Smooth muscle cell (in vitro differentiated cells): ENCODE measurements at regions not wholly inside any gene's neighbourhood (a gene's known extent, or its start where the extent isn't known, plus 50 kb on each side); places are given as distances from the start of the nearest gene placed in this dataset.
A peak's percentile ranks its signal among the peaks of the same experiment; 100 is the strongest.

Experiments used
- DNase-seq: peaks from one replicate; lab custom pipeline; 2025; ENCODE audit not compliant: unreplicated experiment; lab: John Stamatoyannopoulos, UW
- H2AFZ ChIP-seq: fragments of 200-600 bp; sonication (generic); 2 replicates; pipeline ENCODE4 v1.6.0; 2016; ENCODE audit warnings: antibody characterized with exemption, low read depth, mild to moderate bottlenecking
- H3F3A ChIP-seq: fragments of 200-600 bp; sonication (generic); 2 replicates; pipeline ENCODE4 v1.6.0; 2017; ENCODE audit warnings: antibody characterized with exemption, low read depth
- H3K27ac ChIP-seq: fragments of 200-600 bp; sonication (generic); 2 replicates; pipeline ENCODE4 v1.5.1; 2016; ENCODE audit warnings: low read depth, mild to moderate bottlenecking
- H3K27me3 ChIP-seq: fragments of 200-600 bp; sonication (generic); 2 replicates; pipeline ENCODE4 v1.6.1; 2016; ENCODE audit warnings: low read depth, mild to moderate bottlenecking
- H3K36me3 ChIP-seq: fragments of 200-600 bp; sonication (generic); 2 replicates; pipeline ENCODE4 v1.5.1; 2016; ENCODE audit warnings: low read depth
- H3K4me1 ChIP-seq: fragments of 200-600 bp; sonication (generic); 2 replicates; pipeline ENCODE4 v1.5.1; 2016; ENCODE audit warnings: low read depth
- H3K4me2 ChIP-seq: fragments of 200-600 bp; sonication (generic); 2 replicates; pipeline ENCODE4 v1.6.0; 2016; ENCODE audit warnings: mild to moderate bottlenecking
- H3K4me3 ChIP-seq: fragments of 200-600 bp; sonication (generic); 2 replicates; pipeline ENCODE4 v1.5.1; 2016; ENCODE audit warnings: mild to moderate bottlenecking
- H3K79me2 ChIP-seq: fragments of 200-600 bp; sonication (generic); 2 replicates; pipeline ENCODE4 v1.6.0; 2016; ENCODE audit warnings: low read depth, mild to moderate bottlenecking
- H3K9ac ChIP-seq: fragments of 200-600 bp; sonication (generic); 2 replicates; pipeline ENCODE4 v1.6.0; 2016; ENCODE audit warnings: low read depth
- H3K9me3 ChIP-seq: fragments of 200-600 bp; sonication (generic); replicated peaks from 2 replicates; pipeline ENCODE4 v1.5.1; 2016; ENCODE audit warnings: low read depth
- H4K20me1 ChIP-seq: fragments of 200-600 bp; sonication (generic); 2 replicates; pipeline ENCODE4 v1.6.0; 2016; ENCODE audit warnings: low read depth
- WGBS: methylation state at CpG from one replicate; pipeline ENCODE4 v1.1.7; 2016; ENCODE audit warnings: low lambda C conversion rate; 5-methylcytosine and 5-hydroxymethylcytosine counted together
- TF ChIP-seq, protein P1 (sequence below): fragments of 200-600 bp; sonication (generic); IDR thresholded peaks from 2 replicates; pipeline ENCODE4 v1.5.1; 2017; ENCODE audit warnings: borderline replicate concordance, mild to moderate bottlenecking, antibody characterized with exemption; ENCODE audit not compliant: insufficient read depth, poor library complexity, severe bottlenecking

DNA sequence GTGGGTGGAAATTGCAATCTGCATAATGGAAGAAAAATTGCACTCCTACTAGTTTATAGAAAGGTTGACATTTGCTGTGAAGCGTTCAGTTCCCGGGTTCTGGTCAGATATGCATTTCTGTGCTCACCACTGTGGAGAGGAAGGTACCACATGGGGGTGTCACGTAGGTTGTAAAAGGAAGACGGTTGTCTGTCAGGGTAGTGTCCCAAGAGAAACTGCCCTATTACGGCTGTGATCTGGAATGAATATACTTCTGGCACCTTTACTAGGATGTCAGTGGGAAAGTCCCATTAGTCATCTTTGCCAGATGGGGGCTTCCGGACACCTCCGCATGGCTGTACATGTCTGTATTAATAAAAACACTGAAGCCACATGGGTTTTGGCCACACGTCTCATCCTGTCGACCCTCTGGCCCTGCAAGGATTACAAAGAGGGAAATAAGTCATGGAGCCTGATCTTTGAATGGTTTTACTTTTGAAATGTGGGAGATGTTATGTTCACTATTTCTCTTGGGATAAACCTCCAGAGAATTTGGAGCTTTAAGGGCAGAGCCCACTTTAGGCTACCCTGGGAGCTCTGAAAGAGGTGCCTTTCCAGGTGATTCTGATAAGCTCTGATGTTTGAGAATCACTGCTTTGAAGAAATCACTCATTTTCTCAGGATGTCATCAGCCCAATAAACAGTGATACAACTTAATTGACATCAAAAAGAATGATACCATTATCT is 133.9 kb downstream of the AKAP11 start:
- Histone ChIP-seq H2AFZ (no peak overlapping the region), H3K79me2 (no peaks in the 10 kb centered on the region), H3K36me3 (no peaks in the 10 kb centered on the region), H3K27me3 (no peaks in the 10 kb centered on the region), H3K4me3 (no peak overlapping the region), H3K9ac (no peak overlapping the region), H3K4me1 (no peaks in the 10 kb centered on the region), H3F3A (no peaks in the 10 kb centered on the region), H3K27ac (peak overlapping the region; percentile 66), H4K20me1 (no peaks in the 10 kb centered on the region), H3K9me3 (no peaks in the 10 kb centered on the region), H3K4me2 (peak overlapping the region; percentile 41)
- DNase-seq = no peak
- TF ChIP-seq, protein P1, sequence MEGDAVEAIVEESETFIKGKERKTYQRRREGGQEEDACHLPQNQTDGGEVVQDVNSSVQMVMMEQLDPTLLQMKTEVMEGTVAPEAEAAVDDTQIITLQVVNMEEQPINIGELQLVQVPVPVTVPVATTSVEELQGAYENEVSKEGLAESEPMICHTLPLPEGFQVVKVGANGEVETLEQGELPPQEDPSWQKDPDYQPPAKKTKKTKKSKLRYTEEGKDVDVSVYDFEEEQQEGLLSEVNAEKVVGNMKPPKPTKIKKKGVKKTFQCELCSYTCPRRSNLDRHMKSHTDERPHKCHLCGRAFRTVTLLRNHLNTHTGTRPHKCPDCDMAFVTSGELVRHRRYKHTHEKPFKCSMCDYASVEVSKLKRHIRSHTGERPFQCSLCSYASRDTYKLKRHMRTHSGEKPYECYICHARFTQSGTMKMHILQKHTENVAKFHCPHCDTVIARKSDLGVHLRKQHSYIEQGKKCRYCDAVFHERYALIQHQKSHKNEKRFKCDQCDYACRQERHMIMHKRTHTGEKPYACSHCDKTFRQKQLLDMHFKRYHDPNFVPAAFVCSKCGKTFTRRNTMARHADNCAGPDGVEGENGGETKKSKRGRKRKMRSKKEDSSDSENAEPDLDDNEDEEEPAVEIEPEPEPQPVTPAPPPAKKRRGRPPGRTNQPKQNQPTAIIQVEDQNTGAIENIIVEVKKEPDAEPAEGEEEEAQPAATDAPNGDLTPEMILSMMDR = no peak
- 68% methylated on average over 9 of the region's 9 CpGs for WGBS

DNA sequence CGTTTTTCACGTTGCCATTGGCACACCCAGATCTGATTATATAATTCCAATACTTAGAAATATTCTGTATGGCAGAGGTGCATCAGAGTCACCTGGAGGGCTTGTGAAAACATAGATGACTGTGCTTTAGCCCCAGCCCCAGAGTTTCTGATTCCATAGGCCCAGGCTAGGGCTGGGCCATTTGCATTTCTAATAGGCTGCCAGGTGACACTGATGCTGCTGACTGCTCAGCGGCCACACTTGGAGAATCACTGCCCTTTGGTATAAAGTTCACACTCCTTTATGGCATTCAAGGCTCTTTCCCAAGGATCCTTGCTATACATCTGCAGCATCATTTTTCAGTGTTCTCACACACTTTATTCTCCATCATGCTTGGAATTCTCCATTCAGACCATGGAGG is 137.1 kb downstream of the AKAP11 start:
- H4K20me1 ChIP-seq = no peaks in the 10 kb centered on the region
- no peak overlapping the region for H3K4me3 ChIP-seq
- no peak overlapping the region for H3K9ac ChIP-seq
- H3K4me2 ChIP-seq = no peak overlapping the region
- no peaks in the 10 kb centered on the region for H3K36me3 ChIP-seq
- no peak overlapping the region for H3K27ac ChIP-seq
- H2AFZ ChIP-seq = no peak overlapping the region
- WGBS = 80% methylated on average over 3 of the region's 3 CpGs
- no peaks in the 10 kb centered on the region for H3K27me3 ChIP-seq
- DNase-seq = no peak
- H3K9me3 ChIP-seq = no peaks in the 10 kb centered on the region
- TF ChIP-seq, protein P1 = no peak
- no peaks in the 10 kb centered on the region for H3K4me1 ChIP-seq
- H3K79me2 ChIP-seq = no peaks in the 10 kb centered on the region
- H3F3A ChIP-seq = no peaks in the 10 kb centered on the region

DNA sequence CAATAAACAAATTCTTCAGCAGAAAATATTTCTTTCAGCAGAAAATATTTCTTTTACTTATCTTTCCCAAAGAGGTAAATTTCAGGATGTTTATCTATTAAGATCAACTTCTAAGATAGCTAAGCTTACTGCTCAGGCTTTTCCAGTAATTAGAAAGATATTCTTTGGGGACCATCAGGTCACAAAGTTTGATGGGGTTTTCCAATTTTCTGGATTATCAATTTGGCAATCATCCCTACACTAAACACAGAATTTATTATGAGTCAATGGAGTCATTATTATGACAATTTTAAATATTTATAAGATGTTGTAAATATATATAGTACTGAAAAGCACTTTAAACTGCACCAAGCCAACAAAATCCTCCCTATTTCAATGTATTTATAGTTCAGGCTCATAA is 137.6 kb downstream of the AKAP11 start:
- no peak for DNase-seq
- Histone ChIP-seq H3K27me3 (no peaks in the 10 kb centered on the region), H3K36me3 (no peaks in the 10 kb centered on the region), H2AFZ (no peak overlapping the region), H3K27ac (no peak overlapping the region), H3F3A (no peaks in the 10 kb centered on the region), H4K20me1 (no peaks in the 10 kb centered on the region), H3K4me1 (no peaks in the 10 kb centered on the region), H3K9ac (no peak overlapping the region), H3K79me2 (no peaks in the 10 kb centered on the region), H3K9me3 (no peaks in the 10 kb centered on the region), H3K4me2 (no peak overlapping the region), H3K4me3 (no peak overlapping the region)
- TF ChIP-seq, protein P1 = no peak
